Right hindlimb (tissue), 1 donor: ENCODE measurements at regions not wholly inside any gene's neighbourhood (a gene's known extent, or its start where the extent isn't known, plus 50 kb on each side); places are given as distances from the start of the nearest gene placed in this dataset.
"Not testable (repeated sequence)": the region's sequence is repeated elsewhere in the genome, so short reads cannot be mapped to it uniquely, and the experiment has no call there.

Experiments
- DNase-seq: peaks from one replicate; pipeline ENCODE4 v3.0.0-alpha.2; 2018

DNA sequence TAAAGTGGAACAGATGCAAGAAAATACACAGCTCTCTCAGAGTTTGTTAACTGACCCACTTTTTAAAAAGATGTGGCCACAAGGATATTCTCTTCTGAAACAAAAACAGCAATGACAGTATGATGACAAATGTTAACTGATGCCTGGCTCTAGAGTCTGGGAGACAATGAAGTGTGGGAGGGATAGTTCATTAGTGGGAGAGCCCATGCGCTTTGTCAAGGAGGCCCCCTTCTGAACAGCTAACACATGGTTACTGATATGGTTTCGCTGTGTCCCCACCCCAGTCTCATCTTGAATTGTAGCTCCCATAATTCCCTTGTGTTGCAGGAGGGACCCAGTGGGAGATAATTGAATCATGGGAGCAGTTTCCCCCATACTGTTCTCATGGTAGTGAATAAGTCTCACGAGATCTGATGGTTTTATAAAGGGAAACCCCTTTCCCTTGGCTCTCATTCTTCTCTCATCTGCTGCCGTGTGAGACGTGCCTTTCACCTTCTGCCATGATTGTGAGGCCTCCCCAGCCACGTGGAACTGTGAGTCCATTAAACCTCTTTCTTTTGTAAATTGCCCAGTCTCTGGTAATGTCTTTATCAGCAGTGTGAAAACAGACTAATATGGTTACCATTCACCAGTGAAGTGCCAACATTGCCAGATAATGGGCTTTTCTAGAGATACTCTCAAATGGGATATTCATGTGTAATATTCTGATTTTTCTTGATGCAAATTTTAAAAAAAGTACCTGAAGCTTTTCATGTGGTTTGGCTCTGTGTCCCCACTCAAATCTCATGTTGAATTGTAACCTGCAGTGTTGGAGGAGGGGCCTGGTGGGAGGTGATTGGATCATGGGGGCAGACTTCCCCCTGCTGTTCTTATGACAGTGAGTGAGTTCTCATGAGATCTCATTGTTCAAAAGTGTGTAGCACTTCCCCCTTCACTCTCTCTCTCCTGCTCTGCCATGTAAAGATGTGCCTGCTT lies 435.8 kb downstream of the SHISA9 start:
- not testable (repeated sequence) for DNase-seq

GRCh38 chr16:13338044-13338443 lies 436.6 kb downstream of the SHISA9 start:
- no peak for DNase-seq

GRCh38 chr16:13342675-13343074 lies 441.3 kb downstream of the SHISA9 start:
- DNase-seq: no peak

- no peak for DNase-seq
These were observed 442.6 kb downstream of the SHISA9 start for GRCh38 chr16:13344001-13344400.

DNA sequence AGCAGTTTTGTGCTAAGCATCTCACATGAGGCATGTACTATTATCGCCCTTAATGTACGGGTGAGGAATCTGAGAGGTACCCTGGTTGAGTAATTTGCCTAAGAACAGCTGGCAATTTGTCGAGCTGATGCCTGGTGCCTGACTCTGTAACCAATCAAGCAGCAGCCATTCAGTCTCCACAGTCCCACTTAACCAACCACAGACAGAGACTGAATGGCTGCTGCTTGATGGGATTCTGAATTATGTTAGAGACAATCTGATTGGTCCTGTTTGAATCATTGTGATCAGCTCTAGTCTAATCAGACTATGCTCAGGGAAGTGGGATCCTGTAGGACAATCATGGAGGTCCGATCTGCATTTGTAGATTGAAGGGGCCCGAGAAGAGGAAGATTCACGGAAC lies 447.0 kb downstream of the SHISA9 start:
- no peak for DNase-seq

DNA sequence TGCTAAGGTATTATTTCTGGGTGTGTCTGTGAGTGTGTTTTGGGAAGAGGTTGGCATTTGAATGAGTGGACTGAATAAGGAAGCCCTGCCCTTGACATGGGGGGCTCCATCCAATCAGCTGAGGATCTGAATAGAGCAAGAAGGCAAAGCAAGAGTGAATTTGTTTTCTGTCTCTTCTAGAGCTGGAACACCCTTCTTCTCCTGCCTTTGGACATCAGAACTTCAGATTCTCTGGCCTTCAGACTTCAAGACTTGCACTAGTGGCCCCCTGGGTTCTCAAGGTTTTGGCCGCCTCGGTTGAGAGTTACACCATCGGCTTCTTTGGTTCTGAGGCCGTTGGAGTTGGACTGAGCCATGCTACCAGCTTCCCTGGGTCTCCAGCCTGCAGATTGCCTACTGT lies 448.6 kb downstream of the SHISA9 start:
- DNase-seq: no peak

DNA sequence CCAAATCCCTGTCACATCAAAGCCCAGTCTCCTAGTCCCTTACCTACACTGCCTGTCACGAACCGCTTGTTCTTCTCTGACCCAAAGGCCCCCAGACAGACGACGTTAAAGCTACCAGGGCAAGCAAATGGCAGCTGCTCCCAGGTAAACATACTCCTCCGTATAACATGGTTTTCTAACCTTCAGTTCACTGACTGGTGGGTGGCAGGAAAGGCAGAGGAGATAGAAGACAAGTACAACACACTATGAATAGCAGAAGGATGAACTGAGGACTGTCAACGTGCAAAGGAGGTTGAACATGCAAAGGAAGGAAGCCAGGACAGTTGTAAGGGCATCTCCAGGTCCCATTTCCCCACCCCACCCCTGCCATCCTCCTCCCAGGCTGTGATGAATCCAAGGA lies 449.8 kb downstream of the SHISA9 start:
- no peak for DNase-seq

- no peak for DNase-seq
These were observed 450.3 kb downstream of the SHISA9 start for GRCh38 chr16:13351601-13352217.

DNA sequence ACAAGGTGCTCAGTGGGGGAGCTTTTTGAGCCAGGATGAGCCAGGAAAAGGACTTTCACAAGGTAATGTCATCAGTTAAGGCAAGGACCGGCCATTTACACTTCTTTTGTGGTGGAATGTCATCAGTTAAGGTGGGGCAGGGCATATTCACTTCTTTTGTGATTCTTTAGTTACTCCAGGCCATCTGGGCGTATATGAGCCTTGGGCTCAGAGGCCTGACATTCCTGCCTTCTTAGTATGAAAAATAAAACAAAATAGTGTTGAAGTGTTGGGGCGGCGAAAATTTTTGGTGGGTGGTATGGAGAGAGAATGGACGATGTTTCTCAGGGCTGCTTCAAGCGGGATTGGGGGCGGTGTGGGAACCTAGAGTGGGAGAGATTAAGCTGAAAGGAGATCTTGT lies 451.4 kb downstream of the SHISA9 start:
- not testable (repeated sequence) for DNase-seq

GRCh38 chr16:13357842-13358241 lies 456.4 kb downstream of the SHISA9 start:
- not testable (repeated sequence) for DNase-seq

GRCh38 chr16:13359835-13360234 lies 458.4 kb downstream of the SHISA9 start:
- DNase-seq: no peak

GRCh38 chr16:13372421-13372820 lies 471.0 kb downstream of the SHISA9 start:
- DNase-seq: no peak

DNA sequence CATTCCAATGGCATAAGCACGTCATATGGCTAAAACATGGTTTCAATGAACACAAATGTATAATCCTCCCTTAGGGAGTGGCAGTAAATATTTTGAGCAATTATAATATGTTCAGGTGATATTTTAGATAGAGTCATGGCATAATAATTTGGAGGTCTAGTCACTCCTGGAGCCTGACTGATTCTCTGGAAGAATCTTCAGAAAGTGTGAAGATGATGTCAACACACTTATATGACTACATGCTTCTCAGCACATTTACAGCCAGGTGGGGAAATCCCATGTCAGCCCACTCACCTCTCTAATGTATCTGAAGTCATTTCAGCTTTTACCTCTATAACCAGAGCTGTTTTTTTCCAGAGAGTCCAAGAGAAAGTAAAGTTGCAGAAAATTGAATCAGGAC lies 474.8 kb downstream of the SHISA9 start:
- DNase-seq: no peak

DNA sequence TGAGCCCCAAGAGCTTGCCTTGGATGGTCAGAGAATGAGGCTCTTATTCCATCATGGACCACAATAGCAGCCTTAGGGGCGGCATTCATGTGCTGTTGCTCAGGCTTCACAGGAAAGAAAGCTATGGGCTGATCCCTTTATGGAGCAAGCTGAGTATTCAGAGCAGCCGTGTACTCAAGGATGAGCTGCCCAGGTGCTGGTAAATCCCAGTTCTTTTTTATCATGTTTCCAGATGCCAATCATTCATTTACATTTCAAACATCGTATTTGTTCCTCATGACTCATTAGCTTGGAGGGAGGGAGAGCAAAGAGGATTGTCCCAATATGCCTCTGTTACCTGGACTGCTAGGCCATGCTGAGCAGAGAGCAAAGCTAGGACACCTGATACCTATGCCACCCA lies 475.7 kb downstream of the SHISA9 start:
- DNase-seq: no peak

- DNase-seq: no peak
These were observed 476.8 kb downstream of the SHISA9 start for GRCh38 chr16:13378151-13378550.

DNA sequence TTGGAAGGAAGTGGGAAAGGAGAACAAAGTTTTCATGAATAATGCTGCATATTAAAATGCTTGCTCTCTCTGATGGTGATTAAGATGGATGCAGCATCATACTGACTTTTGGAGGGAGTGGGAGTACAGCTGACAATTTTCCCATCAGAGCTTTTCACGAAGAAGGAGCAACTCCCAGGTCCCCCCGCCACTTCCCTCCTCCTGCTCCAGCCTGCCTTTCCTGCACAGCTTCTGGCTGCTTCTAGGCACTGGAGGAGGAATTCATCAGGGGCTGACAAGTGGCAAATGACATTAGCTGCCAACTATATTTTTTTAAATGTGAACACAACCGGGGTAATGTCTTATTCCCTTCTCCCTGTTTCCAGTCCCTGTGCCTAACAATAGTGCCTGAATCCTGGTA lies 477.9 kb downstream of the SHISA9 start:
- DNase-seq: no peak

DNA sequence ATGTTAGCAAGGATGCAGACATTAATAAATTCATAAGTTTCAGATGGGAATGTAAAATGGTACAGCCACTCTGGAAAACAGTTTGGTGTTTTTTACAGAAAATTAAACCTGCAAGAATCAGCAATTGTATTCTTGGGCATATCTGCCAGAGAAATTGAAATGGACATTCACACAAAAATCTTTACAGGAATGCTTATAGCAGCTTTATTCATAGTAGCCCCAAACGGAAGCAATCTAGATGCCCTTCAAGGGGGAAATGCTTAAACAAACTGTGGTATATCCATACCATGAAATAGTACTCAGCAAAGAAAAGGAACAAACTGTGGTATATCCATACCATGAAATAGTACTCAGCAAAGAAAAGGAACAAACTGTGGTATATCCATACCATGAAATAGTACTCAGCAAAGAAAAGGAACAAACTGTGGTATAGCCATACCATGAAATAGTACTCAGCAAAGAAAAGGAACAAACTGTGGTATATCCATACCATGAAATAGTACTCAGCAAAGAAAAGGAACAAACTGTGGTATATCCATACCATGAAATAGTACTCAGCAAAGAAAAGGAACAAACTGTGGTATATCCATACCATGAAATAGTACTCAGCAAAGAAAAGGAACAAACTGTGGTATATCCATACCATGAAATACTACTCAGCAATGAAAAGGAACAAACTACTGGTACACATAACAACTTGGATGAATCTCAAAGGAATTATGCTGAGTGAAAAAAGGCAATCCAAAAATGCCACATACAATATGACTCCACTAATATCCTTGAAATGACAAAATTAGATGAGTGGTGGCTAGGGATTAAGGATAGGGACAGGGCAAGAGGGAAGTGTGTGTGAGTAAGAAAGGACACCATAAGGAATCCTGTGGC lies 484.0 kb downstream of the SHISA9 start:
- not testable (repeated sequence) for DNase-seq

GRCh38 chr16:13390093-13390985 lies 488.9 kb downstream of the SHISA9 start:
- DNase-seq: no peak

DNA sequence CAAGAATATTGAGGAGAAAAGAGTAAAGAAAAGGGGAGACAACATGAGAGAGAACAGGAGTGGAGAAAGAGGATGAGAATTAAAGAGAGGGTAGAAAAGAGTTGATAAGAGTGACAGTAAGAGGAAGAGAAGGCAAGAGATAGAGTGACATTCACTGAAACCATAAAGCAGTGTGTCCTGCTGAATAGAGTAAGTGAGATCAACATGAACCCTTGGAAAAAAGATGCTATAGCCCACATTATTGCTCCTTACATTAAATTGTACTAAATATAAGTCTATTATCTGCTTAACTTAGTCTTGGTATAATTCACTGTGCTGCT lies 489.5 kb downstream of the SHISA9 start:
- no peak for DNase-seq

GRCh38 chr16:13391337-13391736 lies 489.9 kb downstream of the SHISA9 start:
- DNase-seq: no peak

- DNase-seq: no peak
These were observed 490.9 kb downstream of the SHISA9 start for GRCh38 chr16:13392341-13392740.

DNA sequence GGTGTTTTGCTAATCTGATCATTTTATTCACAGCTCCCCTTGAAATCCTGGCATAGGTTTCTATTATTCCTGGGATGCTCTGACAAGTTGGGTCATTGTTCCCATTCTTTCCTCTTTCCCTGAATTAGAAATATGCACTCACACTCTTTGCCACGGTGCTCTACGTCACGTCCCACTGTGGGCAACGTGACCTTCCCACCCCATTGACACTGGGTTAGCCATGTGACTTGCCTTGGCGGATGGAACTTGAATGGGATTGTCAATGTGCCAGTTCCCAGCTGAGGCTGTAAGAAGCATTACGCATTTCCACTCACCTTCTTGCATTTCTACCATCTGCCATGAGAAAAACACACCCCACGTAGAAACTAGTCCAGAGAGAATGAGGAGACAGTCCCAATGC lies 492.4 kb downstream of the SHISA9 start:
- DNase-seq: no peak
